ENCODE measurements at regions not wholly inside any gene's neighbourhood (a gene's known extent, or its start where the extent isn't known, plus 50 kb on each side); places are given as distances from the start of the nearest gene placed in this dataset.

- H3K4me3 ChIP-seq = no peak overlapping the region
- no peaks in the 10 kb centered on the region for H3K27me3 ChIP-seq
- TF ChIP-seq, protein P1, sequence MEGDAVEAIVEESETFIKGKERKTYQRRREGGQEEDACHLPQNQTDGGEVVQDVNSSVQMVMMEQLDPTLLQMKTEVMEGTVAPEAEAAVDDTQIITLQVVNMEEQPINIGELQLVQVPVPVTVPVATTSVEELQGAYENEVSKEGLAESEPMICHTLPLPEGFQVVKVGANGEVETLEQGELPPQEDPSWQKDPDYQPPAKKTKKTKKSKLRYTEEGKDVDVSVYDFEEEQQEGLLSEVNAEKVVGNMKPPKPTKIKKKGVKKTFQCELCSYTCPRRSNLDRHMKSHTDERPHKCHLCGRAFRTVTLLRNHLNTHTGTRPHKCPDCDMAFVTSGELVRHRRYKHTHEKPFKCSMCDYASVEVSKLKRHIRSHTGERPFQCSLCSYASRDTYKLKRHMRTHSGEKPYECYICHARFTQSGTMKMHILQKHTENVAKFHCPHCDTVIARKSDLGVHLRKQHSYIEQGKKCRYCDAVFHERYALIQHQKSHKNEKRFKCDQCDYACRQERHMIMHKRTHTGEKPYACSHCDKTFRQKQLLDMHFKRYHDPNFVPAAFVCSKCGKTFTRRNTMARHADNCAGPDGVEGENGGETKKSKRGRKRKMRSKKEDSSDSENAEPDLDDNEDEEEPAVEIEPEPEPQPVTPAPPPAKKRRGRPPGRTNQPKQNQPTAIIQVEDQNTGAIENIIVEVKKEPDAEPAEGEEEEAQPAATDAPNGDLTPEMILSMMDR (IDR thresholded peaks at IDR 0.05) = no peak
- H3K36me3 ChIP-seq = no peaks in the 10 kb centered on the region
- DNase-seq (ENCODE audit: low spot score) = no peak
- peak overlapping the region in 1 of 2 donors; percentile 25 for H3K27ac ChIP-seq
- peaks cover 0 to 32% of the 10 kb centered on the region in 2 donors for H3K4me1 ChIP-seq
- peaks cover 3 to 4% of the 10 kb centered on the region in 2 donors for H3K9me3 ChIP-seq
Measured at GRCh38 chr6:14275493-14275851, 157.9 kb downstream of the CD83 start.

- H3K9me3 ChIP-seq = peaks cover 3 to 4% of the 10 kb centered on the region in 2 donors
- no peaks in the 10 kb centered on the region for H3K36me3 ChIP-seq
- peaks cover 0 to 29% of the 10 kb centered on the region in 2 donors for H3K4me1 ChIP-seq
- TF ChIP-seq, protein P1 (IDR thresholded peaks at IDR 0.05) = no peak
- peak overlapping the region in 1 of 2 donors; percentile 41 for H3K27ac ChIP-seq
- H3K27me3 ChIP-seq = no peaks in the 10 kb centered on the region
- no peak overlapping the region for H3K4me3 ChIP-seq
- DNase-seq (ENCODE audit: low spot score) = no peak
Measured at GRCh38 chr6:14276071-14276470, 158.5 kb downstream of the CD83 start.

- DNase-seq (ENCODE audit: low spot score) = no peak
- Histone ChIP-seq H3K9me3 (peaks cover 3 to 4% of the 10 kb centered on the region in 2 donors), H3K36me3 (no peaks in the 10 kb centered on the region), H3K4me1 (peaks cover 0 to 29% of the 10 kb centered on the region in 2 donors), H3K27ac (peak overlapping the region in 1 of 2 donors; percentile 41), H3K27me3 (no peaks in the 10 kb centered on the region), H3K4me3 (no peak overlapping the region)
- TF ChIP-seq, protein P1 (IDR thresholded peaks at IDR 0.05) = no peak
Measured at GRCh38 chr6:14276667-14277404, 159.3 kb downstream of the CD83 start.

DNA sequence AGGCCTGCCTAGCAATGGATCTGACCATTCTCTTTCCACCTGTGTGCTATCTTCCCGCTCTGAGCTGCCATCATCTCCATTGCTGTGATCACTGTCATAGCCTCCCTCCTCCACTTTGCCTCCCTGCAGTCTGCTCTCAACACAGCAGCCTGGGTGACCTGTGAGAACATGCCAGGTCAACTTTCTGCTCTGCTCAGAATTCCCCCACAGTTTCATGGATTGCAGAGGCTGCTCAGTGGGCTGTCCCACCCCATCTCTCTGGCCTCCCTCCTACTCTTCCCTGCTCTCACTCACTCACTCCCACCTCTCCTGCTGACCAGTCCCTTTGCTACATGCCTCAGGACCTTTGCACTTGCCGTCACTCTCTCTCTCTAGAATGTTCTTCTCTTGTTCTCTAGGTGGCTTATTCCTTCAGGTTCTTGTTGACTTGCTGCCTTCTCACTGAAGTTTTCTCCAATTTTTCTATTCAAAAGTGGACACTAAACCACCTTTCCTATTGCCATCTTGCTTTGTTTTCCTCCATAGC lies 159.9 kb downstream of the CD83 start:
- Histone ChIP-seq H3K36me3 (no peaks in the 10 kb centered on the region), H3K4me3 (no peak overlapping the region), H3K27ac (no peak overlapping the region), H3K4me1 (peaks cover 0 to 29% of the 10 kb centered on the region in 2 donors), H3K27me3 (no peaks in the 10 kb centered on the region), H3K9me3 (peaks cover 3 to 4% of the 10 kb centered on the region in 2 donors)
- no peak for DNase-seq (ENCODE audit: low spot score)
- TF ChIP-seq, protein P1 (IDR thresholded peaks at IDR 0.05) = no peak

- H3K36me3 ChIP-seq = no peaks in the 10 kb centered on the region
- H3K4me3 ChIP-seq = no peak overlapping the region
- peaks cover 0 to 29% of the 10 kb centered on the region in 2 donors for H3K4me1 ChIP-seq
- TF ChIP-seq, protein P1 (IDR thresholded peaks at IDR 0.05) = no peak
- H3K9me3 ChIP-seq = peaks cover 3 to 4% of the 10 kb centered on the region in 2 donors
- no peak overlapping the region for H3K27ac ChIP-seq
- DNase-seq (ENCODE audit: low spot score) = no peak
- no peaks in the 10 kb centered on the region for H3K27me3 ChIP-seq
Measured at GRCh38 chr6:14278006-14278405, 160.4 kb downstream of the CD83 start.

Data from right atrium auricular region (tissue), 2 donors.